ENCODE measurements at regions not wholly inside any gene's neighbourhood (a gene's known extent, or its start where the extent isn't known, plus 50 kb on each side); places are given as distances from the start of the nearest gene placed in this dataset.

DNA sequence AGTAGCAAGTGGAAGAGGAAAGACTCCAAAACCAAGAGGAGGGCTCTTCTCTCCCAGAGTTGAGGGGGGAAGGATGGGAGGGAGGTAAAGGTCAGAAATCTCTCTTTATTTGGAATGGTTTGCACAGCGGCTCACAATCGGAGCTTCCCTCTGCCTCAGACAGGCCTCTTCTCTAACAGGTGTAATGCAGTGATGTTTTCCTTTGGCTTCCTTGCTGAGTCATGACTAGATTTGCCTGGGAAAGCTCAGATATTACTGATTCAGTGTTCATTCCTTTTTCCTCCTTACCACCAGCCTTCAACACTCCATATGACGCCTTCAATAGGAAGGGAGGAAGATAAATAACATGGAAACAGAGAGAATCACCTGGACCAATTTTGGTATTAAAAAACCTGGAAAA is 136.6 kb downstream of the RNF152 start:
- no peak for DNase-seq

DNA sequence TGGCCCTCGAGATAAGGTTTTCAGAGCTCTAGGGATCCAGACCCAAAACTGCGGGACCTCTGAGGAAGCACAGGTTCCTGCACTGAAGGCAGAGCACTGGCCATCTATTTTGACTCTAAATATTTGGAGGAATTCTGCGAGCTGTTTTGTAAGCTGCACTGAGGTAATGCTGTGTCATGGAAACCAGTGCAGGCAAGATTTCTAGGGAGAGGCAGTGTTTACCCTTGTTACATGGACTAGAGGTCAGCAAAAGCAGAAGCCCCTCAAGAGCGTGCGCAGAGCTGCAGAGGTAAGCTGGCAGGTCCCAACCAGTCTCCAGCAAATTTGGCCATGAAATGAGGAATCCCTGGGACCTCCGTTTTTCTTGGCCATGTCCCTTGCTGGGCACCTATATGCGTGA is 137.3 kb downstream of the RNF152 start:
- DNase-seq: no peak

DNA sequence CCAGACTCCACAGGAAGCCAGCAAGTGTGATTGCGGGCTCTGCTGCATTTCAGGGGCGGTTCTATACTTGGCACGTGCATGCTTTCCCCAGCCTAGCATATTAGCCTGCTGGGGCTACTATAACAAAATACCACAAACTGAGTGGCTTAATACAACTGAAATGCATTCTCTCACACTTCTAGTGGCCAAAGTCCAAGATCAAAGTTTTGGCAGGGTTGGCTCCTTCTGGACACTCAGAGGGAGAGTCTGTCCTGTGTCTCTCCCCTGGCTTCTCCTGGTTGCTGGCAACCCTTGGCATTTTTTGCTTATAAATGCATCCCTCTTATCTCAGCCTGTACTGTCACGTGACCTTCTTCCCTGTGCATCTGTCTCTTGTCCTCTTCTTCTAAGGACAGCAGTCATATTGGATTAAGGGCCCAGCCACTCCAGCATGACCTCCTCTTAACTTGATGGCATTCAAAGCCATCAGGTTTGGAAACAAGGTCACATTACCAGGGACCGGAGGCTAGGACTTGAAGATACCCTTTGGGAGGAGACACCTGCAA is 138.7 kb downstream of the RNF152 start:
- no peak for DNase-seq

DNA sequence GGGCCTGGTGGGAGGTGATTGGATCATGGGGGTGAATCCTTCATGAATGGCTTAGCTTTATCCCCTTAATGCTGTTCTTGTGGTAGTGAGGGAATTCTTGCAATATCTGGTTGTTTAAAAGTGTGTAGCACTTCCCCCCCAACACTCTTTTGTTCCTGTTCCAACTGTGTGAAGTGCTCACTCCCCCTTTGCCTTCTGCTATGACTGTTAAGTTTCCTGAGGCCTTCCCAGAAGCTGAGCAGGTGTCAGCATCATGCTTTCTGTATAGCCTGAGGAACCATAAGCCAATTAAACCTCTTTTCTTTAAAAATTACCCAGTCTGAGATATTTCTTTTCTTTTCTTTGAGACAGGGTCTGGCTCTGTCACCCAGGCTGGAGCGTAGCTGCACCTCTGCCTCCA is 139.4 kb downstream of the RNF152 start:
- no peak for DNase-seq

DNA sequence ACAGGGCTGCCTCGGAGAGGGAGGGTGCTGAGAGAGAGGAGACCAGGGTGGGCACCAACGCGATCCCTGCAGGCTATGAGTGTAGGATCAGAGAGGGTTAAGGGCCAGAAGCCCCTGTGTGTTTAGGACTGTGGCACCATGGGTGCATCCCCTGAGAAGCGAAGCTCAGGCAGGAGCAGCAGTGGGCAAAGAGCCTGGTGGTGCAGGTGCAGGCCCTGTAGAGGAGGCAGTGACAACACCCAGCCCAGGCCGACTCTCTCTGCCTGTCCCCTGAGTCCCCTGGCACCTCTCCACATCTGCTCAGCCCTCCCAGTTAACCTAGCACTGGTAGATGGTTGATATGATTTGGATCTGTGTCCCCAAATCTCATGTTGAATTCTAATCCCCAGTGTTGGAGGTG is 139.8 kb downstream of the RNF152 start:
- no peak for DNase-seq

DNA sequence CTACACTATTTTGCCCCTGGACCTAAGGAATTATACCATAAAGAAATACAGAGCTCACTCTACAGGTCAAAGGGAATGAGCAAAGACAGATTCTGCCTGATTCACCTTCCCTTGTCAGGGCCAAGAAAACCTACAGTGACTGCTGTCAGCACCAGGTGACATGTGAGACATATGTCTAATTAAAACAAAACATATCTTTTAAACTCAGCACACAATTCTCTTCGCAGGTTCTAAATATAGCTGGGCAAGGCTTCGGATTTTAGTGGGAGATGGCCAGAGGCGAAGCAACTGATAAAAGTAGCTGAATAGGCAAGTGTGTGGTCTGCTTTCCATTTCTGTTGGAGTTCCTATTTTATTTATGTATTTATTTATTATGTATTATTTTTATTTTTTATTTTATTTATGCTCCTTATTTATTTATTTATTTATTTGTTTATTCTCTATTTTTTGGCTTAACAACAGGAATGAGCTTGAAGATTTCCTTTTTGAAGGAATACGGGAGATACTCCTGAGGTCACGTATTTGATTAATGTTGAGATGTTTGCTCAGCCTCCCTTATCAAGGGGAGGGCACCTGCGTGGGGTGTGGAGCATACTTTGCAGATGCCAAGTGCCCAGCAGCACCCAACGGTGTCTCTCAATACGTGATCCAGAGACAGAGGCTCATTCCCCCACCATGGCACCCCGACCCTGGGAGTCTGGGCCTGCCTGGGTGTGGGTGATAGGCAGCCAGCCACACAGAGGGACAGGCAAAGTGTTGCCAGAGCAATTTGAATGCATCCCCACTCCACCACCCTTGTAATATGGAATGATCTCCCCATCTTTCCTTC is 141.8 kb downstream of the RNF152 start:
- DNase-seq: no peak

DNA sequence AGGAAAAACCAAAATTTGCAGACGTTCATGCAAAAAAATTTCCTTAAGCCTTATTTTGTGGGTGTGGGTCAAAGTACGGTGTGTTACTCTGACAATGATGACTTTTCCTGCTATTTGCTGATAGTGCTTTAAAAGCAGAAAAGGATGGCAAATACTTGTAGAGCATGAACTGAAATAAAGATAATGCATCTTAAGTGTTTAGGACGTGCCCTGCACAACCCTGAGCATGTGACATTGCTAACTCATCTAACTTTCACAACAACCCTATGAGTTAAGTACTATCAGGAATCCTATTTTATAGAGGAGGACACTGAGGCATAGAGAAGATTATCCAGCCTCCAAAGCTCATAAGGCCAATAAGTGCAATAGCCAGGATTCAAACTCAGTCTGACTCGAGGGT is 143.3 kb downstream of the RNF152 start:
- no peak for DNase-seq

DNA sequence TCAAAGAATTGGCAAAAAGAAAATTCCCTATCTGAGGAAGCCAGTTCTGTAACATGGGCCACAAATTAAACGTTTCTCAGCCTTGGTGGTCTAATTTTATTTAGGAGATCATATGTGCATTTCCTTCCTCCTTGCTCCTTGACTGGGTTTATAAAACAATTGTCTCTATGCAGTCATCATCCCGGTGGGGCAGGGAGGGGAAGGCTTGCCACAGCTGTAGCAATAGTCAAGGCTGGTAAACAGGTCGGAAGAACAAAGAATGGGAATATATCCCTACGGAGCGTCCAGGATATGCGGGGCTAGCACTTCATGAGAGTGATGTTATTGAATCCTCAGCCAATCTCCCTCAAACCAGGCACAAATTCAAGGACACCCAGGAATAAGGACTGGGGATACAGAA is 143.8 kb downstream of the RNF152 start:
- no peak for DNase-seq

DNA sequence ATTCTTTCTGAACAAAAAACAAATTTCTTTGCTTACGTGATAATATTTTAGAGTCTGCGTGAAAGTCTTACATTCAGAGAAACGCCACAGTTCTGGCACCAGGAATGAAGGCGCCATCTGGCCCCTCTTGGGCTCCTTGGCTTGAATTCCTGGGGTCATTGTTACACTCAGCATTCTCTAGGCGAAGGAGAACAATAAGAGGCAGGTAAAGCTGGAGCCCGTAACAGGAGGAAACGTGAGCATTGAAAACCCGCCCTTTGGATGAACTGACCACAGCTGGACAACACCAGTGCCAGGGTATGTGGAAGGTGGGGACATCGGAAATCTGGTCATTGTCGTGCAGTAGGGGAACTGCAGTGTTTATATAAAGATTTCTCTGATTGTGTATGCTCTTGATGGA is 144.8 kb downstream of the RNF152 start:
- DNase-seq: no peak

DNA sequence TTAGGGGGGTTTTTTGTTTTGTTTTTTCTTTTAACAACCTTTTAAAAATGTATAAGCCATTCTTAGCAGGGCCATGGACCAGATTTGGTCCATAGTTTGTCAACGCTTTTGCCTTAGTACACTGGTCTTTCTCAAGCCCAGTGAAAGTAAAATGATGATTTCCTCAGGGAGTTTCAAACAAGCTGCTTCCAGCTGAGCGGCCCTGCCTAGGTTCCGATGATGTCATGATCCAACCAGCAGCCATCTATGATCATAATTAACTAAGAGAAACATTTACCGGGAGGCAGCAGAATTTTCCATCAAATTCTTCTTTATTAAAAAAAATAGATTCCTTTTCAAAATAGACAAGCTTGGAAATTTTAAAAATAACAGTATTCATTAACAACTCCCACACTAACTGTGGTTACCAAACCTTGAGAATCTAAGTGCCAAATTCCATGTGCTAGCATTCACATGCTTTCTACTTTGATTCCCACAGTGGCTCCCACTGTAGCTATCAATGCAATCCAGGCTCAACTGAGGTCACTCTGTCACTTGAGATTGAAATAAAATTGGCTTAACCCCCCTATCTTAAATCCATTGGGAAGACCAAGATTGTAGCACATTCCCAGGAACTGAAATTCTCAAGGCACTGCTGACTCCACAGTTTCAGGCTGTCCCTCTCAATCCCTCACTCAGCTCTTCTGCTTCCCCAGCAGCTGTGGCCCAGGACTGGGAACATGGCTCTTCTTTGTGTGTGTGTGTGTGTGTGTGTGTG is 148.9 kb downstream of the RNF152 start:
- no peak for DNase-seq

DNA sequence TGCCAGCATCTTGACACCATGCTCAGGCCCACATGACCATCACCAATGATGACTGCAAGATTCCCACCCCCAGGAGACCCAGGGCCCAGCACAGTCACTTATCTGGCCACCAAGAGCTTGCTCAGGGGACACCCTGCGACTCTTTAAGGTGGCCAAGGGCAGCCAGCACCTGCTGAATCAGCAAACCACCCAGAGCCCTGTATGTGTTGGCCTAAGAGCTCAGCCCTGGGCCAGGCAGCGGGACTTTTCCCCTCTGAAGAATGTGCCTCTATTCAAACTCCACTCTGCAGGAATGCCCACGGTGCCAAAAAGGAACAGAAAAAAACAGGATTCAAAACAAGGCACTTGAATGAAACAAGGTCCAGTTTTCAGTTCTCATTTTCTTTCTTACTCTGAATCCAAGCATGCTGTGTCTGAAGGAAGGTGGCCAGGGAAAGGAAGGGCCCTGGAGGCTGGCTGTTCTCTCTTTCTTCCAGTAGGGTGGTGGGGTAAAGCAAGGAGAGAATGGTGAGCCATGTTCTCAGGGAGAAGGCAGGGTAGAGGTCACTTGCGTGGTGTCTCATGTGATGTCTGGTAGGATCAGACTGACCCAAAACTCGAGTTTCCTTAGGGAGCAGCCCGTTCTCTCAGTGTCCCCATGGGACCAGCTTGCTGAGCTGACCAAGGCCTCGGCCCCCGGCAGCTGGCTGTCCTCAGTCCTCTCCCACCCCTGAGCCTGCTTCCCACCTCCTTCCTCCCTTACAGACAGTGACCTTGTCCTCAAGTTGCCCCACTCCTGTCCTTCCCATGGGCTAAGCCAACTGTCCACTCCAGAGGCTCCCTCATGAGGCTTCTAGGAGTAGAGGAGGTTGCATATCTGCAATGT is 150.0 kb downstream of the RNF152 start:
- no peak for DNase-seq

DNA sequence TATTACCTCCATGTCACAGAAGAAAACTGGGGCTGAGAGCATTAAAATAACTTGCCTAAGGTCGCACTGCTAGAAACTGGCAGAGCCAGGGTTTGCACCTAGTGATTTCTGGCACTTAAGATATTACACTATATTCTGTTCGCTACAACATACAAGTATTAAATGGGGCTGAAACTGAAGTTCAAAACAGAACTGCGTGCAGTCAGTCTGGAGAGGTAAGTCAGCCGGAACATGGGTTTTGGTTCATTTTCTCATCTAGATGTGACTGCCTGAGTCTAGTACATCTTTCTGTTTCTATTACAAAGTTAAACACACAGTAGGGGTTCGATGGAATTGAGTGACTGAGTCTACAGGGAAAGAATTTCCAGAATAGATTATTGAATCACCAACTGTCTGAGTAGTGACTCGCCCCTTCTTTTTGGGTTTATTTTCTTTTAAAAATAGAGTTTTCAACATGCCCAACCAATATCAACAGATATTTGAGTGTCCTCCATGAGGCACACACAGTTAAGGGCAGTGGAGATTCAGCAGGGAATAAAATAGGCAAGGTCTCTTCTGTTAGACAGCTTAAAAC is 150.8 kb downstream of the RNF152 start:
- DNase-seq: no peak

DNA sequence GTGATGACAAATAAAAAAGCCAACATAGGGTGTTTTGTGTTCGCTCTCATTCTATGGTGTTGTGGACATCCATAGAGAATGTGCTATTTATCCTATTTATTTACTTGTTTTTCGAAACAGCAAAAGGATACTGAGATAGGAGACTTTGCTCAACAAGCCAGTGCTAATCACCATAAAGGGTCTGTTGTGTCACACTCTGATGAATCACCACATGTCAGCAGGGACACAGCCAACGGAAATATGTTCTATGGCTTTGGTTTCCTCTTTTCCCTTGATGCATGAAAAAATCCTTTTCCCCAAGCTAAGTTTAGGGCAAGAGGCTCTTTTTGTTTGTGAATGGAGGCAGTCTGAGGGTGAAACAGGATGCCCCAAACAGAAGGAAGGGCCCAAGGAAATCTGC is 154.3 kb downstream of the RNF152 start:
- no peak for DNase-seq

DNA sequence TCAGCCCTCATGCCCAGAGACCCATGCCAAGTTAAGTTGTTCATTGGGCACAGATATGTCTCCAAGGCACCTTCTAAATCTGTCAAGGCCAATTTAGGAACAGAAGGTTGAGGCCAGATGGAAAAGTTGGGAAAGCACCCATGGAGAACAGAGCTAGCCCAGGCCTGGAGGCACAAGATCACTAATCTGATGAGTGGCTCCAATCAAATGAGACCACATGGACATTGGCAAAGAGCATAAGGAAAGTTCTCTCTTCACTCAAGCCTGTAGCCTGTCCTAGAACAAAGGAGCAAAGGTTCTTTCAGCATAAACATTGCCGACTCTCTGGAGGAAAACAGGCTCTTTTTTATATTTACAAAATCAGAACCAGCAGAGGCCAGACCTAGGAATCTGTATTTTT is 154.8 kb downstream of the RNF152 start:
- DNase-seq: no peak

DNA sequence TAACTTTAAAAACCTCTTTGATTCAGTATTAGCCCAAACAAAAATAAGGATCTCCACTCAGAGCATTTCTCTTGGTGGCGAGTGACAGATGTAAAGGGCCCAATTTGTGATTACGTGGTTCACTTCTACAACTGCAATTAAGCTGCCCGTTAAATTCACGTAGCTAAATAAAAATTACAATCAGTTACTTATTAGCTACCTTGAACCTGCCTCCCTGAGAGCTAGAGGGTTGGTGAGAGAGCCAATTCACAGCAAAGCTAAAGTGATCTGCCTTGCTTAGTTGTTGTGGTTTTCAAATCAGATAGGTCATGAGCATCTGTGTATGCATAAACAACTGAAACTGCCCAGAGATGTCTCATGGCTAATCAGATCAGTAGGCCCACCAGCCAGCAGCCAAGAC is 156.7 kb downstream of the RNF152 start:
- DNase-seq: no peak

DNA sequence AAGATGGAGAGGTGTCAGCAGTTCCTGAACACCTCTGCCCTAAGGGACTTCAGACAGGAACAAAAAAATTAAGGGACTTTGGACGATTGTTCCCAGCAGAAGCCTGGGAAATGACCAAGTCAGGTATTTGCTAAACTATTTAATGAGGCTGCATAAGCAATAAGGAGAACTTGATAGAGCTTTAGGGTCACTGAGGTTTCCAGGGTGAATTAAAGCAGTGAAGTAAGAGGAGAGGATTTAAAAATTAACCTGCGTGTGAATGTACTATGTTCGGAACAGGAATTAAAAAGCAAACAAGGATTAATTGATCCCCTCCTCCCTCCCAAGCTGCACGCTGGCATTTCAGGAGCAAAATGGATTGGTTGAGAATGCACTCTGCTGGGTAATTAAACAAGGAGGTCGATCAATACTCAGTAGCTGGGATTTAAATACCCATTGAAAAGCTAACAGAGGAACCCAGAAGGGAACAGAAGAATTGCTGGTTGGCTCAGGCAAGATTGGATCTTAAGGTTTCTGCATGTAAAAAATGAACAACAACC is 157.2 kb downstream of the RNF152 start:
- no peak for DNase-seq

DNA sequence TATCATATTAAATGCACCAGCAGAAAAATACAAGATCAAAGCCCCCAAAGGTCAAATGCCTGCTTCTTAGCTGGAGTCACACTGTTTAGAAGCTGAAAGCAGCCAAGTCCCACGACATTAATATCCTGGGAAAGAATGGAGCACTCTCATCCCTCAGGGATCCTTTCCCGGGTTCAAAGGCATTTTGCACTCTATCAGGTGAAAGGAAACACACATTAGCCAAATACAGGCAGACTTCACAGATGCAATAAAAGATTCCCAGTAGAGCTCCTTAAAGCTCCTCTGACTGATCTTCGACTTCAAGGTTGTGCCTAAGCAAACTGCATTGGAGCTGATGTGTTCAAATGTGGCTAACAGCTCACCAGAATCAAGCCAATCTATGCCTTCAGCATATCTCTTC is 158.4 kb downstream of the RNF152 start:
- DNase-seq: no peak

DNA sequence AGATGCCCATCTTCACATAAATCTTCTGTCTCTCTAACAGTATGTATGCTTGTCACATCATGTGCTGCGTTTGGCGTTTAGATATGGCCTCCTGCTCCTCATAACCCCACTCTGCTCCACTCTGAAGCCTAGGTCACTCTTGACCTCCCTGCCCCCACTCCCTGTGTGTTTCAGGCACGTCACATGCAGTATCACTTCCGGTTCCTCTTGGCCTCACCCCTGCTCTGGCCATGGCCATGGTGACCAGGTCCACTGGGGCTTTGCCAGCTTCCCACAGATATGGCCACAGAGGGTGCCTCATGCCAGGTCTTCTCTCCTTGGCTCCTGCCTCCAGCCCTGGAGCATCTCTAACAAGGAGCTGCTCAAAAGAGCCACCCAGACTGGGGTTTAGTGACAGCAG is 160.0 kb downstream of the RNF152 start:
- DNase-seq: no peak

DNA sequence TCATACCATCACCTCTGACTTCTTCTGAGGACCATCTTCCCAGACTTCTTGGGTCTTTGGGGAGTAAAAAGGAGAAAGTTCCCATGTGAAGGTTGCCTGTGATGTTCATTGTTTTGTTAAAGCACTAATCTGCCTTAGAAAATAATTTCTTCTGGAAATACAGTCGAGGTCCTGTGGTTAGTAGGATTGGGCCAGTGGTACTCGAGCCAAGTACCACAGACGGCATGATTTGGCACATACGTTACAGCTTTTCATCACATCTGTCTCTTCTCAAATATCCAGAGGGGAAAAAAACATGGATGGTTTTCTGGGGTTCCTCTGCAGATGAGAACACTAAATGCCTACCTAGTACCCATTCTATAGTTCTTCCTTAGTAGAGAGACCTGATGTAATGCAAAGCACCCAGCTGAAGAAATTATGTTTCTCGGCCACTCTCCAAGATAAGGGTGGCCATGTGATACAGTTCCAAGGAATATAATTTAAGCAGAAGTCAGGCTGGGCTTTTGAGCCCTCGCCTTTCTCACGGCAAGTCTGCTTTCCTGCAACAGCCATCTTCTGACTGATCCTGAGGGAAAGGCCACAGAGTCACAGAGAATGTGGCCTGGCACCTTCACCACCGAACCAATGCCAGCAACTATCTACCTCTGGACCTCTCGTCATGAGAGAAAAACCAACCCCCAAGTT is 161.0 kb downstream of the RNF152 start:
- DNase-seq: no peak

DNA sequence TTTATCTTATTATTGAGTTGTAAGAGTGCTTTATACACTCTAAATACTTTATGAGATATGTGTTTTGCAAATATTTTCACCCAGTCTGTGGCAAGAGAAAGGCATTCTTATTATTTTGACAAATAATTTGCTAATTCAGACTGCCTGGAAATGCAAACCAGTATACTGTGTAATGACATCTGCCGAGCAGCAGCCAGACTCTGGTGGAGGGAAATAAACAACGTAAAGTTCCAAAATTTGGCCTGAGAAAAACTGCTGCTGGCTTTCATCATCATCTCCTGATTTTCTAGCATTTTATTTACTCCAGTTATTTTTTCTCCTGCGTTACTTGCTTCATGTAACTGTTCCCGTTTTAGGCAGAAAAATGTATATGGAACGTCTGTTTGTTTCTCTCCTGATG is 161.6 kb downstream of the RNF152 start:
- no peak for DNase-seq

DNA sequence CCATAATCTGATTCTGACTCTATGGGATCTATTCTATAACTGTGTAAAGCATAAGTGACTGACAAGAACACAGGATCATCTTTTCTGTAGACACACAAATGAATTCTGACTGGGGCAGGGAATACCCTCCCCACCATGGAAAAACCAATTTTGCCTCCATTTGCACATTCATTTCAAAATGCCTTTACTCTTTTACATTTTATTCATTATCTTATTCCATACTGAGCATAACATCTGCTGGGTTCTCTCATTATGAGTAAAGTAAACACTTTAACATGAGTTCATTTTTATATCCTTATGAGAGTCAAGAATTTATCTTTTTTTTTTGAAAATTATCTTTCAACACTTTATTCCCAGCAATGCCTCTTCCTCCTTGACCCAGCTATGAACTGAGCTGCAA is 163.5 kb downstream of the RNF152 start:
- no peak for DNase-seq

Measured in muscle of arm (tissue), 1 donor.